Panc1 (cell line): ENCODE measurements at regions not wholly inside any gene's neighbourhood (a gene's known extent, or its start where the extent isn't known, plus 50 kb on each side); places are given as distances from the start of the nearest gene placed in this dataset.

Experiments
- CTCF ChIP-seq: fragments of 450-650 bp; IDR thresholded peaks from 2 replicates; pipeline ENCODE4 v1.5.1; 2017; ENCODE audit warnings: mild to moderate bottlenecking
- POLR2AphosphoS5 ChIP-seq: IDR thresholded peaks from 2 replicates; pipeline ENCODE4 v1.6.1; 2012; ENCODE audit warnings: mild to moderate bottlenecking, low read depth, low read length, moderate library complexity
- REST ChIP-seq, 2 experiments: IDR thresholded peaks; 2 replicates each; pipeline ENCODE4 v1.6.1; 2011 to 2012; ENCODE audit warnings: low read depth in 2 of 2, control low read depth in 1 of 2, low read length in 1 of 2, mild to moderate bottlenecking in 1 of 2, moderate library complexity in 1 of 2; ENCODE audit not compliant: insufficient read depth in 1 of 2
- SIN3A ChIP-seq: IDR thresholded peaks from 2 replicates; pipeline ENCODE4 v1.6.1; 2012; ENCODE audit warnings: low read depth, mild to moderate bottlenecking, low read length, moderate library complexity, borderline replicate concordance; ENCODE audit not compliant: insufficient read depth

GRCh38 chr6:105831311-105832097 lies 254.6 kb upstream of the PRDM1 start:
- TF ChIP-seq CTCF (no peak), POLR2AphosphoS5 (no peak), SIN3A (no peak), REST (IDR thresholded peaks at IDR 0.05; ENCODE audit: insufficient read depth in 1 of 2, low read depth in 2 of 2, low read length in 1 of 2) (no peak)
